Mucosa of descending colon (tissue), 3 donors: ENCODE measurements at regions not wholly inside any gene's neighbourhood (a gene's known extent, or its start where the extent isn't known, plus 50 kb on each side); places are given as distances from the start of the nearest gene placed in this dataset.

Experiments used
- ATAC-seq: fragments of 200-7000 bp; cut with Tn5 transposase; one replicate; pipeline ENCODE4 v1.9.1; 2020; ENCODE audit warnings: mild to moderate bottlenecking, moderate library complexity
- DNase-seq, 3 donors: peaks; one replicate each; pipeline ENCODE4 v3.0.0-alpha.2; 2020
- H3K36me3 ChIP-seq: fragments of 200-600 bp; one replicate; pipeline ENCODE4 v1.8.0; 2021; ENCODE audit warnings: low read depth, mild to moderate bottlenecking
- H3K4me1 ChIP-seq: fragments of 200-600 bp; one replicate; pipeline ENCODE4 v1.8.0; 2021; ENCODE audit warnings: low read depth, mild to moderate bottlenecking
- H3K4me3 ChIP-seq: fragments of 200-600 bp; one replicate; pipeline ENCODE4 v1.8.0; 2021; ENCODE audit warnings: mild to moderate bottlenecking
- H3K9me3 ChIP-seq: fragments of 200-600 bp; one replicate; pipeline ENCODE4 v1.8.0; 2021; ENCODE audit warnings: mild to moderate bottlenecking
- intact Hi-C, 2 donors: fragments of 100-400 bp; cut with DNase I in 1 of 2; cut with micrococcal nuclease in 1 of 2; formaldehyde crosslinking; loops; one replicate each; pipeline versions ENCODE4 v1.11.0 to v1.11.1; 2022; cut with DNase I, micrococcal nuclease
- TF ChIP-seq, protein P1 (sequence below): fragments of 200-600 bp; IDR thresholded peaks from one replicate; pipeline ENCODE4 v1.8.0; 2022; ENCODE audit warnings: antibody characterized with exemption, mild to moderate bottlenecking
- donor health status: DM: no; HTN: no; CAD: no; lungs with moderate emphysema.
- donor health status: DM: no; HTN: no; CAD: no.
- donor health status: DM: no; HTN: yes; CAD: no.

DNA sequence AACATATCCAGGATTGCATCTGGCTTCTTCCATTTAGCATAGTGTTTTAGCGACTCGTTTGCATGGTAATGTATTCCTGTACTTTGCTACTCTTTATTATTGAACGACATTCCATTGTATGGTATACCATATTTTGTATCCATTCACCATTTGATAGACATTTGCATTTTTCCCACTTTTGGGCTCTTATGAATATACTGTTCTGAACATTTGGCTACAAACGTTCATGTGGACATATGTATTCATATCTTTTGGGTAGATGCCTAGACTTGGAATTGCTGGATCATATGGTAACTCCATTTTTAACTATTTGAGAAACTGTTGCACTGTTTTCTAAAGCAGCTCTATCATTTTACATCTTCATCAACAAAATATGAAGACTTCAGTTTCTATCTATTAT, 383.7 kb upstream of the AKR1E2 start:
- no peak for DNase-seq
- TF ChIP-seq, protein P1, sequence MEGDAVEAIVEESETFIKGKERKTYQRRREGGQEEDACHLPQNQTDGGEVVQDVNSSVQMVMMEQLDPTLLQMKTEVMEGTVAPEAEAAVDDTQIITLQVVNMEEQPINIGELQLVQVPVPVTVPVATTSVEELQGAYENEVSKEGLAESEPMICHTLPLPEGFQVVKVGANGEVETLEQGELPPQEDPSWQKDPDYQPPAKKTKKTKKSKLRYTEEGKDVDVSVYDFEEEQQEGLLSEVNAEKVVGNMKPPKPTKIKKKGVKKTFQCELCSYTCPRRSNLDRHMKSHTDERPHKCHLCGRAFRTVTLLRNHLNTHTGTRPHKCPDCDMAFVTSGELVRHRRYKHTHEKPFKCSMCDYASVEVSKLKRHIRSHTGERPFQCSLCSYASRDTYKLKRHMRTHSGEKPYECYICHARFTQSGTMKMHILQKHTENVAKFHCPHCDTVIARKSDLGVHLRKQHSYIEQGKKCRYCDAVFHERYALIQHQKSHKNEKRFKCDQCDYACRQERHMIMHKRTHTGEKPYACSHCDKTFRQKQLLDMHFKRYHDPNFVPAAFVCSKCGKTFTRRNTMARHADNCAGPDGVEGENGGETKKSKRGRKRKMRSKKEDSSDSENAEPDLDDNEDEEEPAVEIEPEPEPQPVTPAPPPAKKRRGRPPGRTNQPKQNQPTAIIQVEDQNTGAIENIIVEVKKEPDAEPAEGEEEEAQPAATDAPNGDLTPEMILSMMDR, result no peak

GRCh38 chr10:4440260-4440659, 385.7 kb upstream of the AKR1E2 start:
- intact Hi-C loops, result no loop called here
- TF ChIP-seq, protein P1, result no peak
- no peak for ATAC-seq

More for the DNA sequence above, 383.7 kb upstream of the AKR1E2 start:
- peaks cover 2% of the 10 kb centered on the region for H3K9me3 ChIP-seq
- no peak for ATAC-seq
- no peak overlapping the region for H3K4me3 ChIP-seq
- intact Hi-C loops, result no loop called here
- no peaks in the 10 kb centered on the region for H3K4me1 ChIP-seq
- no peaks in the 10 kb centered on the region for H3K36me3 ChIP-seq

GRCh38 chr10:4437791-4438190, 388.2 kb upstream of the AKR1E2 start:
- no peak for DNase-seq
- no peaks in the 10 kb centered on the region for H3K9me3 ChIP-seq
- no peaks in the 10 kb centered on the region for H3K36me3 ChIP-seq
- no peak overlapping the region for H3K4me3 ChIP-seq
- no peak for ATAC-seq
- no peaks in the 10 kb centered on the region for H3K4me1 ChIP-seq
- intact Hi-C loops, result no loop called here
- TF ChIP-seq, protein P1, result no peak

More at GRCh38 chr10:4440260-4440659, 385.7 kb upstream of the AKR1E2 start:
- no peaks in the 10 kb centered on the region for H3K36me3 ChIP-seq
- DNase-seq, result no peak
- no peak overlapping the region for H3K4me3 ChIP-seq
- no peaks in the 10 kb centered on the region for H3K4me1 ChIP-seq
- peaks cover 2% of the 10 kb centered on the region for H3K9me3 ChIP-seq

DNA sequence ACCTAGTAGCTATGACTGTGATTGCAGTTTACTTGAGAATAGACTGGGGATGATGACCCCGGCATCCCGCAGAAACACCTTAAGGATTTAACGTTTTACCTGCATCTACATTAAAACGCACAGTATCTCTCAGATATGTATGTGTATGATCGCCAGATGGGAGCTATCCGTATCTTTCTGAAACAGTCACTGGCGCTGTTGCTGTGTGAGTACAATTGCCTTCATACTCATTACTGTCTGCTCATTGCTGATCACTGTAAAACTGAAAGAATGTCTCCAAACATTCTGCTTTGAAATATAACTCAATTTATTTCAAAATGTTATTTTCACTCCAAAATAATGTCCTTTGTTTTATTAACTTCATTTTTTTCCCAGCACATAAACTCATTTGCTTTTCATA, 388.9 kb upstream of the AKR1E2 start:
- Histone ChIP-seq H3K4me1 (no peaks in the 10 kb centered on the region), H3K9me3 (no peaks in the 10 kb centered on the region), H3K4me3 (no peak overlapping the region), H3K36me3 (no peaks in the 10 kb centered on the region)
- DNase-seq (no peak), ATAC-seq (no peak)
- intact Hi-C loops, result no loop called here
- TF ChIP-seq, protein P1, result no peak

DNA sequence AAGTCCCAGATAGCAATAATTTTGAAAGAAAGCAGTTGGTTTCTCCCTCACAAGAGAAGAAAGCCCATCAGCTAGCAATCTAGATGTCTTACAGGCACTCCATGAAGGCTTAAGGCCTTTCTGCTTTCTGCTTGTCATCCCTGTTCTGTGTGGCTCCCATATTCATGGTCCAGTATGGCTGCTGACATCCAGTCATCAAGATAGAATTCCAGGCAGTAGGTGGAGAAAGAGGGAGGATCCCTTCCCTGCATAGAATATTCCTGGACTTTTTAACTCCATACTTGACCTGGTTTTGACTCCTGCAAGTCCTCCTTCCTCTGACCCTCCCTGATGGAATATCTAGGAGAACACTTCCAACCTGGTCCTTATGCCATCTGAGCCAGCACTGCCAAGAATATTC, 389.9 kb upstream of the AKR1E2 start:
- no peaks in the 10 kb centered on the region for H3K36me3 ChIP-seq
- no peak for DNase-seq
- intact Hi-C loops, result no loop called here
- ATAC-seq, result no peak
- H3K4me3 ChIP-seq, result no peak overlapping the region
- TF ChIP-seq, protein P1, result no peak
- no peaks in the 10 kb centered on the region for H3K9me3 ChIP-seq
- no peaks in the 10 kb centered on the region for H3K4me1 ChIP-seq

- ATAC-seq (no peak), DNase-seq (no peak)
- H3K36me3 ChIP-seq, result no peaks in the 10 kb centered on the region
- H3K9me3 ChIP-seq, result no peaks in the 10 kb centered on the region
- no peak overlapping the region for H3K4me3 ChIP-seq
- H3K4me1 ChIP-seq, result no peaks in the 10 kb centered on the region
- intact Hi-C loops, result no loop called here
- TF ChIP-seq, protein P1, result no peak
Measured at GRCh38 chr10:4434516-4435071, 391.4 kb upstream of the AKR1E2 start.
